K562 (cell line): ENCODE measurements at regions not wholly inside any gene's neighbourhood (a gene's known extent, or its start where the extent isn't known, plus 50 kb on each side); places are given as distances from the start of the nearest gene placed in this dataset.

Experiments
- ATAC-seq: fragments of 200-7000 bp; cut with Tn5 transposase; 3 replicates; pipeline ENCODE4 v1.9.1; 2020; ENCODE audit warnings: moderate library complexity
- BruUV-seq: library from RNA; stranded (reverse); fragments of 400-500 nt; replicated peaks from 2 replicates; lab custom pipeline; 2021; lab: Mats Ljungman, UMichigan
- CTCF ChIA-PET: fragments of 300-600 bp; formaldehyde crosslinking; extraction: SDS; loops from one replicate; lab custom pipeline; 2021; ENCODE audit warnings: low intra/inter-chr PET ratio; lab: Yijun Ruan, JAX
- POLR2A ChIA-PET: fragments of 300-600, 350-650 bp; sonication (Branson Sonifier 250); formaldehyde crosslinking; extraction: SDS; loops from one replicate; lab custom pipeline; 2021; ENCODE audit warnings: antibody characterized with exemption, inconsistent platforms; lab: Yijun Ruan, JAX
- DNase-seq, 4 experiments: peaks; one replicate each; pipeline versions ENCODE4 v3.0.0 to v3.0.0-alpha.2; 2011 to 2018; ENCODE audit warnings: low spot score in 3 of 4, mixed read lengths in 3 of 4; ENCODE audit errors: extremely low read depth in 1 of 4
- FAIRE-seq: peaks from 2 replicates; lab custom pipeline; 2011; peaks lifted over from hg19 to GRCh38; lab: Jason Lieb, UNC
- H2AFZ ChIP-seq: 2 replicates; pipeline ENCODE4 v1.6.0; 2011; ENCODE audit warnings: low read depth, low read length, control low read depth, inconsistent platforms
- H3K27ac ChIP-seq: fragments of 200-600 bp; 3 replicates; pipeline ENCODE4 v1.8.0; 2011; ENCODE audit warnings: low read depth, mild to moderate bottlenecking, control low read depth, inconsistent platforms, low read length, moderate library complexity, mixed read lengths; ENCODE audit errors: extremely low read depth
- H3K27me3 ChIP-seq, 2 experiments: fragments of 300-600 bp in 1 of 2; 2 replicates in 1 of 2; 3 replicates in 1 of 2; pipeline versions ENCODE4 v1.6.0 to v1.8.0; 2011; ENCODE audit warnings: inconsistent platforms in 2 of 2, low read length in 2 of 2, mild to moderate bottlenecking in 1 of 2, mixed read lengths in 1 of 2, moderate library complexity in 1 of 2; ENCODE audit not compliant: control insufficient read depth in 2 of 2, insufficient read depth in 2 of 2
- H3K36me3 ChIP-seq: fragments of 300-600 bp; 3 replicates; pipeline ENCODE4 v1.8.0; 2011; ENCODE audit warnings: mild to moderate bottlenecking, low read length, inconsistent platforms; ENCODE audit not compliant: control insufficient read depth, insufficient read depth
- H3K4me1 ChIP-seq, 2 experiments: fragments of 200-600 bp in 1 of 2; replicated peaks in 1 of 2; 2 replicates in 1 of 2; 3 replicates in 1 of 2; pipeline versions ENCODE4 v1.5.1 to v1.8.0; 2011; ENCODE audit warnings: inconsistent platforms in 2 of 2, low read length in 2 of 2, mild to moderate bottlenecking in 1 of 2, mixed read lengths in 1 of 2, moderate library complexity in 1 of 2; ENCODE audit not compliant: control insufficient read depth in 2 of 2, insufficient read depth in 2 of 2
- H3K4me2 ChIP-seq: 2 replicates; pipeline ENCODE4 v1.6.1; 2011; ENCODE audit warnings: low read length, control low read depth, inconsistent platforms, mixed read lengths; ENCODE audit not compliant: insufficient read depth
- H3K4me3 ChIP-seq: fragments of 200-600 bp; sonication (generic), shearing (Covaris generic); 2 replicates; pipeline ENCODE4 v1.5.1; 2016; ENCODE audit warnings: control low read depth, inconsistent platforms
- H3K79me2 ChIP-seq: fragments of 200-600 bp; 3 replicates; pipeline ENCODE4 v1.8.0; 2011; ENCODE audit warnings: low read length, inconsistent platforms; ENCODE audit not compliant: control insufficient read depth, insufficient read depth
- H3K9ac ChIP-seq, 2 experiments: 2 replicates each; pipeline versions ENCODE4 v1.6.0 to v1.6.1; 2011; ENCODE audit warnings: low read depth in 2 of 2, low read length in 2 of 2, control low read depth in 1 of 2, inconsistent platforms in 1 of 2, mild to moderate bottlenecking in 1 of 2, mixed read lengths in 1 of 2; ENCODE audit not compliant: insufficient read depth in 1 of 2
- H3K9me1 ChIP-seq: one replicate; pipeline ENCODE4 v1.6.0; 2011; ENCODE audit warnings: inconsistent platforms, mild to moderate bottlenecking, low read length, moderate library complexity; ENCODE audit not compliant: control insufficient read depth, insufficient read depth
- H3K9me3 ChIP-seq: replicated peaks from 2 replicates; pipeline ENCODE4 v1.5.1; 2011; ENCODE audit warnings: low read depth, low read length, inconsistent platforms; ENCODE audit not compliant: control insufficient read depth, insufficient read depth
- H4K20me1 ChIP-seq: replicated peaks from 2 replicates; pipeline ENCODE4 v1.6.1; 2011; ENCODE audit warnings: low read length, inconsistent platforms, mixed read lengths; ENCODE audit not compliant: control insufficient read depth, insufficient read depth
- GATA2 ChIP-seq: sonication (generic); formaldehyde crosslinking; IDR thresholded peaks from 2 replicates; pipeline ENCODE4 v1.4.0; 2020; ENCODE audit warnings: mild to moderate bottlenecking, missing genetic modification reagents
- IRF2 ChIP-seq: sonication (generic); formaldehyde crosslinking; IDR thresholded peaks from 2 replicates; pipeline ENCODE4 v1.8.1; 2022; ENCODE audit warnings: mild to moderate bottlenecking, missing genetic modification reagents
- POLR2AphosphoS5 ChIP-seq: IDR thresholded peaks from 2 replicates; pipeline ENCODE4 v1.6.1; 2011; ENCODE audit warnings: mild to moderate bottlenecking, low read depth, low read length, moderate library complexity; ENCODE audit not compliant: control insufficient read depth, insufficient read depth
- POLR3A ChIP-seq: IDR thresholded peaks from 2 replicates; pipeline ENCODE4 v1.6.1; 2011; ENCODE audit warnings: borderline replicate concordance, mild to moderate bottlenecking, moderate library complexity; ENCODE audit not compliant: insufficient read length, insufficient read depth; ENCODE audit errors: extremely low read depth
- POLR3G ChIP-seq: IDR thresholded peaks from 2 replicates; pipeline ENCODE4 v1.6.1; 2011; ENCODE audit not compliant: insufficient read length, insufficient replicate concordance; ENCODE audit errors: extremely low read depth
- RBM34 ChIP-seq: fragments of 200-400 bp; formaldehyde crosslinking; IDR thresholded peaks from 2 replicates; pipeline ENCODE4 v1.6.1; 2018; ENCODE audit warnings: low read length, borderline replicate concordance; ENCODE audit not compliant: insufficient read depth
- RFX5 ChIP-seq: IDR thresholded peaks from 2 replicates; pipeline ENCODE4 v1.6.1; 2011; ENCODE audit warnings: low read depth, mild to moderate bottlenecking, improper control_type of control experiment, low read length
- ZNF224 ChIP-seq: sonication (generic); formaldehyde crosslinking; IDR thresholded peaks from 2 replicates; pipeline ENCODE4 v1.8.0; 2022; ENCODE audit warnings: mild to moderate bottlenecking, missing genetic modification reagents
- ZSCAN32 ChIP-seq: fragments of 450-650 bp; formaldehyde crosslinking; IDR thresholded peaks from 2 replicates; pipeline ENCODE4 v1.4.0; 2020; ENCODE audit warnings: mild to moderate bottlenecking, moderate library complexity
- WGBS: fragments of 100-300 bp; shearing (Covaris generic); methylation state at CpG from one replicate; pipeline ENCODE4 v1.1.6; 2016; ENCODE audit warnings: low coverage, mixed read lengths; ENCODE audit not compliant: insufficient coverage; ENCODE audit errors: missing lambda C conversion rate; 5-methylcytosine and 5-hydroxymethylcytosine counted together
- in situ Hi-C: fragments of 300-500 bp; cut with MboI; formaldehyde crosslinking; loops from 4 replicates; pipeline ENCODE4 v1.15.0; 2018; ENCODE audit warnings: inconsistent platforms, mixed read lengths
- intact Hi-C: fragments of 100-400 bp; cut with micrococcal nuclease; formaldehyde crosslinking; loops from 2 replicates; pipeline ENCODE4 v1.14.2; 2022
- TF ChIP-seq, protein P1 (sequence below), 2 experiments: fragments of 450-650 bp; conservative IDR thresholded peaks; 2 replicates each; pipeline ENCODE4 v1.6.1; 2017; ENCODE audit warnings: mild to moderate bottlenecking in 2 of 2, moderate library complexity in 2 of 2
- TF ChIP-seq, protein P2 (sequence below): sonication (generic); formaldehyde crosslinking; IDR thresholded peaks from 2 replicates; pipeline ENCODE4 v1.8.1; 2023; ENCODE audit warnings: mild to moderate bottlenecking, missing genetic modification reagents
- TF ChIP-seq, protein P3 (sequence below): fragments of 250-450 bp; sonication (Bioruptor Pico); IDR thresholded peaks from 2 replicates; pipeline ENCODE4 v1.8.0; 2021; ENCODE audit warnings: mild to moderate bottlenecking, moderate library complexity
- TF ChIP-seq, protein P4 (sequence below): fragments of 250-450 bp; sonication (Bioruptor Pico); IDR thresholded peaks from 2 replicates; pipeline ENCODE4 v1.4.0; 2020; ENCODE audit warnings: mild to moderate bottlenecking, moderate library complexity

DNA sequence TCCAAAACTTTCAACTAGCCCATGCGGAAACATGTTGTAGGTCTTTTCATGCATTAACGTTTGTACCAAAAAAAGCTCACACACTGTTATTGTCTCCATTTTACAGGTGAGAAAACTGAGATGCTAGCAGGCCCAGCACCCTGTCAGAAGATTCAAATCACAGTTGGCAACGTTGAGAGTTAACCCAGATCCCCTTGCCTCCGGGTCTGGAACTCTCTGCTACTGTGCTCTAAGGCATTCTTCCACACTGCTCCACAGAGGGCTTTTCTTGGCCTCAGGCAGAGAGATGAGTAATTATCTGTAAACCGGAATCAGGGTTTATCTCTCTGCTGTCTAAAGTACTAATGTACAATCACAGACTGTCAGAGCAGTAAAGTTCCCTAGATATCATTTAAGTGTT, 186.0 kb upstream of the LPP start:
- Histone ChIP-seq H3K27me3 (no peaks in the 10 kb centered on the region; a peak in 1 of 5 replicates), H4K20me1 (no peaks in the 10 kb centered on the region), H3K9me1 (no peaks in the 10 kb centered on the region), H2AFZ (no peak overlapping the region), H3K4me3 (no peak overlapping the region), H3K4me1 (no peaks in the 10 kb centered on the region), H3K36me3 (no peaks in the 10 kb centered on the region), H3K9me3 (no peaks in the 10 kb centered on the region), H3K79me2 (no peaks in the 10 kb centered on the region), H3K4me2 (no peak overlapping the region), H3K27ac (no peak overlapping the region), H3K9ac (no peak overlapping the region)
- ChIA-PET POLR2A (no interaction called here), CTCF (no interaction called here)
- BruUV-seq, result no TSS peak
- DNase-seq, result no peak
- no peak for ATAC-seq
- no peak for FAIRE-seq
- intact Hi-C loops, result no loop called here
- TF ChIP-seq GATA2 (CRISPR knock-in tag), result no peak
- TF ChIP-seq, protein P1, sequence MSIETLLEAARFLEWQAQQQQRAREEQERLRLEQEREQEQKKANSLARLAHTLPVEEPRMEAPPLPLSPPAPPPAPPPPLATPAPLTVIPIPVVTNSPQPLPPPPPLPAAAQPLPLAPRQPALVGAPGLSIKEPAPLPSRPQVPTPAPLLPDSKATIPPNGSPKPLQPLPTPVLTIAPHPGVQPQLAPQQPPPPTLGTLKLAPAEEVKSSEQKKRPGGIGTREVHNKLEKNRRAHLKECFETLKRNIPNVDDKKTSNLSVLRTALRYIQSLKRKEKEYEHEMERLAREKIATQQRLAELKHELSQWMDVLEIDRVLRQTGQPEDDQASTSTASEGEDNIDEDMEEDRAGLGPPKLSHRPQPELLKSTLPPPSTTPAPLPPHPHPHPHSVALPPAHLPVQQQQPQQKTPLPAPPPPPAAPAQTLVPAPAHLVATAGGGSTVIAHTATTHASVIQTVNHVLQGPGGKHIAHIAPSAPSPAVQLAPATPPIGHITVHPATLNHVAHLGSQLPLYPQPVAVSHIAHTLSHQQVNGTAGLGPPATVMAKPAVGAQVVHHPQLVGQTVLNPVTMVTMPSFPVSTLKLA (conservative IDR thresholded peaks at IDR 0.05), result no peak
- no peak for TF ChIP-seq POLR3G
- TF ChIP-seq RBM34, result no peak
- no peak for TF ChIP-seq IRF2 (CRISPR knock-in tag)
- TF ChIP-seq ZSCAN32 (CRISPR knock-in tag), result no peak
- no peak for TF ChIP-seq POLR3A
- TF ChIP-seq, protein P2, sequence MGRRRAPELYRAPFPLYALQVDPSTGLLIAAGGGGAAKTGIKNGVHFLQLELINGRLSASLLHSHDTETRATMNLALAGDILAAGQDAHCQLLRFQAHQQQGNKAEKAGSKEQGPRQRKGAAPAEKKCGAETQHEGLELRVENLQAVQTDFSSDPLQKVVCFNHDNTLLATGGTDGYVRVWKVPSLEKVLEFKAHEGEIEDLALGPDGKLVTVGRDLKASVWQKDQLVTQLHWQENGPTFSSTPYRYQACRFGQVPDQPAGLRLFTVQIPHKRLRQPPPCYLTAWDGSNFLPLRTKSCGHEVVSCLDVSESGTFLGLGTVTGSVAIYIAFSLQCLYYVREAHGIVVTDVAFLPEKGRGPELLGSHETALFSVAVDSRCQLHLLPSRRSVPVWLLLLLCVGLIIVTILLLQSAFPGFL (CRISPR knock-in tag), result no peak
- TF ChIP-seq RFX5, result no peak
- TF ChIP-seq, protein P3, sequence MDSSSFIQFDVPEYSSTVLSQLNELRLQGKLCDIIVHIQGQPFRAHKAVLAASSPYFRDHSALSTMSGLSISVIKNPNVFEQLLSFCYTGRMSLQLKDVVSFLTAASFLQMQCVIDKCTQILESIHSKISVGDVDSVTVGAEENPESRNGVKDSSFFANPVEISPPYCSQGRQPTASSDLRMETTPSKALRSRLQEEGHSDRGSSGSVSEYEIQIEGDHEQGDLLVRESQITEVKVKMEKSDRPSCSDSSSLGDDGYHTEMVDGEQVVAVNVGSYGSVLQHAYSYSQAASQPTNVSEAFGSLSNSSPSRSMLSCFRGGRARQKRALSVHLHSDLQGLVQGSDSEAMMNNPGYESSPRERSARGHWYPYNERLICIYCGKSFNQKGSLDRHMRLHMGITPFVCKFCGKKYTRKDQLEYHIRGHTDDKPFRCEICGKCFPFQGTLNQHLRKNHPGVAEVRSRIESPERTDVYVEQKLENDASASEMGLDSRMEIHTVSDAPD, result no peak
- TF ChIP-seq POLR2AphosphoS5, result no peak
- TF ChIP-seq ZNF224, result no peak
- TF ChIP-seq, protein P4, sequence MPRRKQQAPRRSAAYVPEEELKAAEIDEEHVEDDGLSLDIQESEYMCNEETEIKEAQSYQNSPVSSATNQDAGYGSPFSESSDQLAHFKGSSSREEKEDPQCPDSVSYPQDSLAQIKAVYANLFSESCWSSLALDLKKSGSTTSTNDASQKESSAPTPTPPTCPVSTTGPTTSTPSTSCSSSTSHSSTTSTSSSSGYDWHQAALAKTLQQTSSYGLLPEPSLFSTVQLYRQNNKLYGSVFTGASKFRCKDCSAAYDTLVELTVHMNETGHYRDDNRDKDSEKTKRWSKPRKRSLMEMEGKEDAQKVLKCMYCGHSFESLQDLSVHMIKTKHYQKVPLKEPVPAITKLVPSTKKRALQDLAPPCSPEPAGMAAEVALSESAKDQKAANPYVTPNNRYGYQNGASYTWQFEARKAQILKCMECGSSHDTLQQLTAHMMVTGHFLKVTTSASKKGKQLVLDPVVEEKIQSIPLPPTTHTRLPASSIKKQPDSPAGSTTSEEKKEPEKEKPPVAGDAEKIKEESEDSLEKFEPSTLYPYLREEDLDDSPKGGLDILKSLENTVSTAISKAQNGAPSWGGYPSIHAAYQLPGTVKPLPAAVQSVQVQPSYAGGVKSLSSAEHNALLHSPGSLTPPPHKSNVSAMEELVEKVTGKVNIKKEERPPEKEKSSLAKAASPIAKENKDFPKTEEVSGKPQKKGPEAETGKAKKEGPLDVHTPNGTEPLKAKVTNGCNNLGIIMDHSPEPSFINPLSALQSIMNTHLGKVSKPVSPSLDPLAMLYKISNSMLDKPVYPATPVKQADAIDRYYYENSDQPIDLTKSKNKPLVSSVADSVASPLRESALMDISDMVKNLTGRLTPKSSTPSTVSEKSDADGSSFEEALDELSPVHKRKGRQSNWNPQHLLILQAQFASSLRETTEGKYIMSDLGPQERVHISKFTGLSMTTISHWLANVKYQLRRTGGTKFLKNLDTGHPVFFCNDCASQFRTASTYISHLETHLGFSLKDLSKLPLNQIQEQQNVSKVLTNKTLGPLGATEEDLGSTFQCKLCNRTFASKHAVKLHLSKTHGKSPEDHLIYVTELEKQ (CRISPR knock-in tag), result no peak
- 0% methylated on average over 5 of the region's 5 CpGs for WGBS
- in situ Hi-C loops, result no loop called here
